Stimulated activated naive CD8-positive, alpha-beta T cell treated with anti-CD3 and anti-CD28 coated beads, Interleukin-15, amount 100 ng/mL, for 72 hours (primary cell): ENCODE measurements at regions not wholly inside any gene's neighbourhood (a gene's known extent, or its start where the extent isn't known, plus 50 kb on each side); places are given as distances from the start of the nearest gene placed in this dataset.
"Not testable (repeated sequence)": the region's sequence is repeated elsewhere in the genome, so short reads cannot be mapped to it uniquely, and the experiment has no call there.

Source experiments
- ATAC-seq: fragments of 150-1000 bp; cut with Tn5 transposase; 2 replicates; pipeline ENCODE4 v1.10.0; 2021; ENCODE audit warnings: mild to moderate bottlenecking, moderate library complexity
- DNase-seq, 2 donors: peaks; one replicate each; pipeline ENCODE4 v3.0.0; 2021 to 2022
- H3K27ac Mint-ChIP-seq, 2 donors: one replicate each; pipeline ENCODE4 v1.8.0; 2022; ENCODE audit warnings: mild to moderate bottlenecking in 2 of 2, mixed read lengths in 2 of 2, moderate library complexity in 2 of 2
- H3K27me3 Mint-ChIP-seq: one replicate; pipeline ENCODE4 v1.8.0; 2022; ENCODE audit warnings: mixed read lengths
- H3K4me1 Mint-ChIP-seq: one replicate; pipeline ENCODE4 v1.8.0; 2022; ENCODE audit warnings: mild to moderate bottlenecking, mixed read lengths
- H3K4me3 Mint-ChIP-seq, 2 donors: one replicate each; pipeline ENCODE4 v1.8.0; 2022; ENCODE audit warnings: mild to moderate bottlenecking in 2 of 2, mixed read lengths in 2 of 2, moderate library complexity in 1 of 2
- H3K9me3 Mint-ChIP-seq, 2 donors: one replicate each; pipeline ENCODE4 v1.8.0; 2022; ENCODE audit warnings: mixed read lengths in 2 of 2

- no peak for DNase-seq
- H3K9me3 Mint-ChIP-seq: no peaks in the 10 kb centered on the region
- peak overlapping the region in 1 of 2 donors; percentile 77 for H3K27ac Mint-ChIP-seq
- H3K4me3 Mint-ChIP-seq: no peak overlapping the region
- ATAC-seq: no peak
- no peaks in the 10 kb centered on the region for H3K27me3 Mint-ChIP-seq
- H3K4me1 Mint-ChIP-seq: no peaks in the 10 kb centered on the region
These were observed 67.8 kb downstream of the GGTLC2 start for GRCh38 chr22:22712092-22712658.

- H3K4me1 Mint-ChIP-seq: peaks cover 4% of the 10 kb centered on the region
- H3K27ac Mint-ChIP-seq: peak overlapping the region in 1 of 2 donors; percentile 77
- no peaks in the 10 kb centered on the region for H3K9me3 Mint-ChIP-seq
- H3K27me3 Mint-ChIP-seq: peaks cover 3% of the 10 kb centered on the region
- H3K4me3 Mint-ChIP-seq: no peak overlapping the region
- DNase-seq: no peak
- ATAC-seq: no peak
These were observed 68.4 kb downstream of the GGTLC2 start for GRCh38 chr22:22712666-22713365.

- Mint-ChIP-seq H3K4me1 (peaks cover 7% of the 10 kb centered on the region), H3K4me3 (no peak overlapping the region), H3K9me3 (no peaks in the 10 kb centered on the region), H3K27me3 (peaks cover 6% of the 10 kb centered on the region), H3K27ac (no peak overlapping the region)
- DNase-seq (no peak), ATAC-seq (no peak)
These were observed 69.0 kb downstream of the GGTLC2 start for GRCh38 chr22:22713416-22713815.

GRCh38 chr22:22714600-22715335 is 70.4 kb downstream of the GGTLC2 start:
- Mint-ChIP-seq H3K27me3 (peaks cover 6% of the 10 kb centered on the region), H3K27ac (no peak overlapping the region), H3K4me1 (peaks cover 13% of the 10 kb centered on the region), H3K4me3 (no peak overlapping the region), H3K9me3 (no peaks in the 10 kb centered on the region)
- ATAC-seq (no peak), DNase-seq (no peak)

GRCh38 chr22:22716136-22716665 is 71.8 kb downstream of the GGTLC2 start:
- Mint-ChIP-seq H3K4me3 (no peak overlapping the region), H3K4me1 (peaks cover 28% of the 10 kb centered on the region), H3K27me3 (peaks cover 6% of the 10 kb centered on the region), H3K9me3 (no peaks in the 10 kb centered on the region), H3K27ac (no peak overlapping the region)
- DNase-seq: no peak
- ATAC-seq: no peak

GRCh38 chr22:22717664-22718063 is 73.2 kb downstream of the GGTLC2 start:
- H3K27ac Mint-ChIP-seq: peak overlapping the region in 1 of 2 donors; percentile 53
- no peak overlapping the region for H3K4me3 Mint-ChIP-seq
- no peaks in the 10 kb centered on the region for H3K9me3 Mint-ChIP-seq
- peaks cover 39% of the 10 kb centered on the region for H3K4me1 Mint-ChIP-seq
- ATAC-seq: no peak
- H3K27me3 Mint-ChIP-seq: peaks cover 6% of the 10 kb centered on the region
- no peak for DNase-seq

GRCh38 chr22:22720201-22720723 is 75.8 kb downstream of the GGTLC2 start:
- no peak overlapping the region for H3K4me3 Mint-ChIP-seq
- DNase-seq (peak; percentile 52 to 58), ATAC-seq (peak; percentile 89)
- peaks cover 39% of the 10 kb centered on the region for H3K4me1 Mint-ChIP-seq
- H3K27me3 Mint-ChIP-seq: peaks cover 6% of the 10 kb centered on the region
- no peak overlapping the region for H3K27ac Mint-ChIP-seq
- H3K9me3 Mint-ChIP-seq: no peaks in the 10 kb centered on the region

GRCh38 chr22:22720724-22721261 is 76.4 kb downstream of the GGTLC2 start:
- peaks cover 39% of the 10 kb centered on the region for H3K4me1 Mint-ChIP-seq
- DNase-seq (no peak), ATAC-seq (peak; percentile 31)
- H3K27ac Mint-ChIP-seq: peak overlapping the region in 1 of 2 donors; percentile 25
- no peaks in the 10 kb centered on the region for H3K9me3 Mint-ChIP-seq
- H3K4me3 Mint-ChIP-seq: no peak overlapping the region
- peaks cover 6% of the 10 kb centered on the region for H3K27me3 Mint-ChIP-seq

- DNase-seq: peak; percentile 44 to 45
- peak; percentile 91 for ATAC-seq
- no peak overlapping the region for H3K4me3 Mint-ChIP-seq
- peaks cover 6% of the 10 kb centered on the region for H3K27me3 Mint-ChIP-seq
- H3K27ac Mint-ChIP-seq: peak overlapping the region in 1 of 2 donors; percentile 59
- H3K4me1 Mint-ChIP-seq: peaks cover 39% of the 10 kb centered on the region
- no peaks in the 10 kb centered on the region for H3K9me3 Mint-ChIP-seq
These were observed 77.4 kb downstream of the GGTLC2 start for GRCh38 chr22:22721681-22722354.

- no peaks in the 10 kb centered on the region for H3K4me1 Mint-ChIP-seq
- no peak for DNase-seq
- H3K4me3 Mint-ChIP-seq: no peak overlapping the region
- ATAC-seq: no peak
- H3K9me3 Mint-ChIP-seq: no peaks in the 10 kb centered on the region
- H3K27me3 Mint-ChIP-seq: peaks cover 10% of the 10 kb centered on the region
- H3K27ac Mint-ChIP-seq: no peak overlapping the region
These were observed 84.0 kb downstream of the GGTLC2 start for GRCh38 chr22:22728382-22728781.

GRCh38 chr22:22730655-22731373 is 86.4 kb downstream of the GGTLC2 start:
- no peak for ATAC-seq
- Mint-ChIP-seq H3K4me3 (no peak overlapping the region), H3K9me3 (no peaks in the 10 kb centered on the region), H3K27ac (no peak overlapping the region), H3K27me3 (peaks cover 17% of the 10 kb centered on the region), H3K4me1 (no peaks in the 10 kb centered on the region)
- DNase-seq: no peak

GRCh38 chr22:22731374-22731676 is 86.9 kb downstream of the GGTLC2 start:
- Mint-ChIP-seq H3K4me1 (no peaks in the 10 kb centered on the region), H3K27me3 (peaks cover 17% of the 10 kb centered on the region), H3K27ac (no peak overlapping the region), H3K4me3 (no peak overlapping the region), H3K9me3 (no peaks in the 10 kb centered on the region)
- ATAC-seq: no peak
- DNase-seq: no peak

GRCh38 chr22:22733006-22733405 is 88.6 kb downstream of the GGTLC2 start:
- not testable (repeated sequence) for ATAC-seq, DNase-seq, H3K9me3 Mint-ChIP-seq, H3K27ac Mint-ChIP-seq, H3K4me1 Mint-ChIP-seq, H3K4me3 Mint-ChIP-seq
- H3K27me3 Mint-ChIP-seq: peaks cover 25% of the 10 kb centered on the region

GRCh38 chr22:22733881-22734373 is 89.5 kb downstream of the GGTLC2 start:
- ATAC-seq (no peak), DNase-seq (no peak)
- H3K27me3 Mint-ChIP-seq: peaks cover 28% of the 10 kb centered on the region
- no peaks in the 10 kb centered on the region for H3K9me3 Mint-ChIP-seq
- H3K27ac Mint-ChIP-seq: no peak overlapping the region
- H3K4me3 Mint-ChIP-seq: no peak overlapping the region
- H3K4me1 Mint-ChIP-seq: no peaks in the 10 kb centered on the region
